ENCODE measurements at regions not wholly inside any gene's neighbourhood (a gene's known extent, or its start where the extent isn't known, plus 50 kb on each side); places are given as distances from the start of the nearest gene placed in this dataset.

GRCh38 chr12:114873656-114874055 lies 189.7 kb upstream of the TBX3 start:
- Histone ChIP-seq H3K4me3 (no peak overlapping the region), H3K27me3 (ENCODE audit: insufficient read depth in 3 of 3, low read length in 2 of 3) (no peaks in the 10 kb centered on the region), H3K9me3 (no peaks in the 10 kb centered on the region), H3K36me3 (ENCODE audit: insufficient read depth in 1 of 2, low read depth in 1 of 2) (no peaks in the 10 kb centered on the region), H3K4me1 (no peaks in the 10 kb centered on the region), H3K27ac (no peak overlapping the region)
- intact Hi-C loops (cut with DNase I), result no loop called here
- DNase-seq, result no peak
- ATAC-seq, result no peak
- TF ChIP-seq CTCF (IDR thresholded peaks at IDR 0.05), result no peak
- 83 to 87% (median 87%) methylated on average over 10 of the region's 10 CpGs for WGBS, 3 donors

DNA sequence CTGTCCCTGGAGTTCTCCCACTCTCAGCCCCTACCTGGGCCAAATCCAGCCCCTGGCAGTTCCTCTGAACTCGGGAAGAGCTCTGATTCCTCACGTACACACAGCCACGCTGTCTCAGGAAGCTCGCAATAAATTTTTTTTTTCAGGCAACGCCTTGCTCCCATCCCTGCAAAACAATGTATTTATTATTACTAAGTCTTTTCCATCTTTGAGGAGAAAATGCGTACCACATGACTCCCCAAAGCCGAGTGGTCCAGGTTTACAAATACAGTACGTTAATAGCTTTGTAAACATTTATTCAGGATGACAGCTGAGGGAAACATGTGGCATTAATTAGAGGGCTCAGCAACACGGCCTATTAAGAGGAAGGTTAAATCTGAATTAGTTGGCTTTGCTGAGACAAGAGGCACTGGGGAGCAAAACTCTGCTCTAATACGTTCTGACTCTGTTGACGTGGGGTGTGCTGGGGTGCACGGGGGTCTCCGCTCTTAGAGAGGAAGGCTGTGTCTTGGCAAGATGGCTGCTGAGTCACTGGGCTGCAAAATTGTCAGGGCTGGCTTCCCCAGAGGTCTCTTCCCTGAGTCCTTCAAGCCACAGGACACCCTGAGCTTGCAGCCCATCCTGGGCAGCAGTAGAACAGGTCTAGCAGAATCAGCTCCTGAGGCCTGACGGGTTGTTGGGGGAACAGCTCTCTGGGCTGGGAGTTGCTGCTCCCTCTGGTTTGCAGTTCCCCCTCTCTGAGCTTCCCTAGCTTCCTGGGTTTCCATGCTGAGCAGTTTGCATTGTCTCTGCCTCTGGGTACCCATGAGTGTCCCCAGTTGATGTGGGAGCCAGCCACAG lies 185.2 kb upstream of the TBX3 start:
- H3K4me3 ChIP-seq, result no peak overlapping the region
- ATAC-seq, result no peak
- H3K27ac ChIP-seq, result no peak overlapping the region
- H3K36me3 ChIP-seq (ENCODE audit: insufficient read depth in 1 of 2, low read depth in 1 of 2), result no peaks in the 10 kb centered on the region
- no peaks in the 10 kb centered on the region for H3K4me1 ChIP-seq
- intact Hi-C loops (cut with DNase I), result no loop called here
- H3K27me3 ChIP-seq (ENCODE audit: insufficient read depth in 3 of 3, low read length in 2 of 3), result no peaks in the 10 kb centered on the region
- no peak for TF ChIP-seq CTCF (IDR thresholded peaks at IDR 0.05)
- 44 to 51% (median 48%) methylated on average over 14 of the region's 14 CpGs for WGBS, 3 donors
- no peak for DNase-seq
- H3K9me3 ChIP-seq, result no peaks in the 10 kb centered on the region

DNA sequence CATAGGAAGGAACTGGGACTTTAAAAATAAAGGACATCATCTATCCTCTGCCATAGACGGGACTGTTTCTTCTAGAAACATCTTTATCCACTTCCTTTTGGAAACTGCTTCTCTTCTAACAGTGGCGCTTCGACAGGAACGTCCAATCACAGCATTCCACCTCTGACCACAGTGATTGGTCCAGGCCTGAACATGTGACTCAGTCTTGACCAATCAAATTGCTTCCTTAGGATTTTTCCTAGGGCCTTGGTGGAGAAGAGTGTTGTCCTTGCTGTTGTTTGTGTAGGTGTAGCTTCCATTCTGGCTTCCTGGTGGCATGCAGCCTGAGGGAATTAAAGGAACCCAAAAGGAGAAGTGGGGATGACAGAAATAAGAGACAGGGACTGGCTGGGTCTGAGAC lies 182.4 kb upstream of the TBX3 start:
- no peak for TF ChIP-seq CTCF (IDR thresholded peaks at IDR 0.05)
- intact Hi-C loops (cut with DNase I), result no loop called here
- no peak for DNase-seq
- Histone ChIP-seq H3K27ac (no peak overlapping the region), H3K9me3 (peaks cover under 1% of the 10 kb centered on the region), H3K4me1 (no peaks in the 10 kb centered on the region), H3K4me3 (no peak overlapping the region), H3K36me3 (ENCODE audit: insufficient read depth in 1 of 2, low read depth in 1 of 2) (no peaks in the 10 kb centered on the region), H3K27me3 (ENCODE audit: insufficient read depth in 3 of 3, low read length in 2 of 3) (no peaks in the 10 kb centered on the region)
- ATAC-seq, result no peak
- 87 to 90% (median 89%) methylated on average over 4 of the region's 4 CpGs for WGBS, 3 donors

DNA sequence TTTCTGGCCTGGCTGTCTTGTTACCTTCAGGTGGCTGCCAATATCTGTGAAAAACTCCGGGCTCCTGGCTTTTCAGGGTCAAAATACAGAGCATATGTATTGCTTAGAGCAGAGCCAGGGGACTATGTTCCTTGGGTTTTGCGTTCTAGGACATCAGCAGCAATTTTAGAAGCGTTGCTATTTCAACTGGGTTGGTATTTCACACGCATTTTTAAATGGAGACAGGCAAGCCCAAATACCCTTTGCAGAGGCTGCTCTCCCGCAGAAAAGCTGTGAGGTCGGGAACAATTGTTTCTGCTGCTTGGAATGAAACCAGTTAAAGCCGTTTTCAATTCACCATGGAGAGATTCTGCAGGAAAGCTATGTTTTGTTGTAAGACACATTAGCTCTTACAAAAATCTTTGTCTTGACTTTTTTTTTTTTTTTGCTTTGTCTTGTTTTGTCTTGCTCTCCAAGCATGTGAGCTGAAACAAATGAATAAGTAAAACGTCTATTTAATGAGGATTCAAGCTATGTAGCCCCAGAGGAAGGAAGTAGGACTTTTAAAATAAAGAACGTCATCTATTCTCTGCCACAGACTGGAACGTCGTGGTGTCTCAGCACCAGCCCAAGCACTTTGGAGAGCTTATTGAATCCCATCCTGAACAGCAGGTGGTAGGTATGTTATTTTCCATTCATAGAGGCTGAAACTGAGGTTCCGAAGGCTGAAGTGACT lies 181.0 kb upstream of the TBX3 start:
- Histone ChIP-seq H3K9me3 (peaks cover 9% of the 10 kb centered on the region), H3K27me3 (ENCODE audit: insufficient read depth in 3 of 3, low read length in 2 of 3) (no peaks in the 10 kb centered on the region), H3K4me1 (no peaks in the 10 kb centered on the region), H3K36me3 (ENCODE audit: insufficient read depth in 1 of 2, low read depth in 1 of 2) (no peaks in the 10 kb centered on the region), H3K4me3 (no peak overlapping the region), H3K27ac (no peak overlapping the region)
- intact Hi-C loops (cut with DNase I), result no loop called here
- WGBS, 3 donors, result 14 to 20% (median 16%) methylated on average over 12 of the region's 12 CpGs
- TF ChIP-seq CTCF (IDR thresholded peaks at IDR 0.05), result no peak
- no peak for DNase-seq
- no peak for ATAC-seq

Data from psoas muscle (tissue), 7 donors.